NB4 (cell line): ENCODE measurements at regions not wholly inside any gene's neighbourhood (a gene's known extent, or its start where the extent isn't known, plus 50 kb on each side); places are given as distances from the start of the nearest gene placed in this dataset.

Experiments
- DNase-seq: peaks from one replicate; pipeline ENCODE4 v3.0.0; 2010; ENCODE audit warnings: low read depth
- H3K4me3 ChIP-seq: one replicate; pipeline ENCODE4 v1.5.1; 2011; ENCODE audit warnings: mild to moderate bottlenecking, low read depth, low read length, moderate library complexity
- CTCF ChIP-seq: IDR thresholded peaks from one replicate; pipeline ENCODE4 v1.5.1; 2012; ENCODE audit warnings: low read depth, low read length
- MAX ChIP-seq: IDR thresholded peaks from 2 replicates; pipeline ENCODE4 v1.6.1; 2011; ENCODE audit warnings: low read depth, low read length
- MYC ChIP-seq: IDR thresholded peaks from 2 replicates; pipeline ENCODE4 v1.6.1; 2011; ENCODE audit warnings: low read depth, low read length
- POLR2A ChIP-seq: IDR thresholded peaks from 2 replicates; pipeline ENCODE4 v1.6.1; 2011; ENCODE audit warnings: mild to moderate bottlenecking; ENCODE audit not compliant: insufficient read length; ENCODE audit errors: extremely low read depth

GRCh38 chr2:167697948-167698347 lies 549.4 kb downstream of the STK39 start:
- TF ChIP-seq POLR2A (no peak), MAX (no peak), MYC (no peak), CTCF (no peak)
- no peak overlapping the region for H3K4me3 ChIP-seq
- DNase-seq, result no peak

GRCh38 chr2:167697194-167697593 lies 550.2 kb downstream of the STK39 start:
- no peak for DNase-seq
- no peak overlapping the region for H3K4me3 ChIP-seq
- no peak for TF ChIP-seq MYC
- no peak for TF ChIP-seq CTCF
- no peak for TF ChIP-seq POLR2A
- no peak for TF ChIP-seq MAX

- H3K4me3 ChIP-seq, result no peak overlapping the region
- TF ChIP-seq CTCF (no peak), MYC (no peak), POLR2A (no peak), MAX (no peak)
- DNase-seq, result no peak
Observed at GRCh38 chr2:167692936-167693335, 554.5 kb downstream of the STK39 start.

- TF ChIP-seq POLR2A (no peak), CTCF (no peak), MYC (no peak), MAX (no peak)
- no peak for DNase-seq
- no peak overlapping the region for H3K4me3 ChIP-seq
Observed at GRCh38 chr2:167692191-167692590, 555.2 kb downstream of the STK39 start.

DNA sequence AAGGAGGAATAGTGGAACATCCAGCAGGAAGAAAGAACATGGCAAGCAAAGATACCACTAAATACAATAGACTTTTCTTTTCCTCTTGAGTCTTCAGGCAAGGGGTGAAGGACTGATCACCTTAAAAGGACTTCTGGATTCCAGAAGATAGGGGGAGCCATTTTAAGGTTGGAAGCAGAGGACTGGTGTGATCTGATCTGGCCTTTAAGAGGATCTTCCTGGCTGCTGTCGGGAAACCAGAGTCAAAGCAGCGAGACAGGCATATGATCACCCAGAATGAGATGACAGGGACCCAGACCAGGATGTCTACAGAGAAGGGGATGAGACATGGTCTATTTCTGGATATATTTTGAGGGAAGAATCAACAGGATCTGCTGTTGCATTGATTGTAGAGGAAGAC lies 558.0 kb downstream of the STK39 start:
- TF ChIP-seq POLR2A, result no peak
- TF ChIP-seq CTCF, result no peak
- TF ChIP-seq MYC, result no peak
- no peak for TF ChIP-seq MAX
- H3K4me3 ChIP-seq, result no peak overlapping the region
- DNase-seq, result peak; percentile 29

GRCh38 chr2:167686691-167687090 lies 560.7 kb downstream of the STK39 start:
- TF ChIP-seq MAX, result no peak
- no peak for TF ChIP-seq POLR2A
- no peak for TF ChIP-seq CTCF
- TF ChIP-seq MYC, result no peak
- H3K4me3 ChIP-seq, result no peak overlapping the region
- no peak for DNase-seq
